ENCODE measurements at regions not wholly inside any gene's neighbourhood (a gene's known extent, or its start where the extent isn't known, plus 50 kb on each side); places are given as distances from the start of the nearest gene placed in this dataset.
"Not testable (repeated sequence)": the region's sequence is repeated elsewhere in the genome, so short reads cannot be mapped to it uniquely, and the experiment has no call there.

DNA sequence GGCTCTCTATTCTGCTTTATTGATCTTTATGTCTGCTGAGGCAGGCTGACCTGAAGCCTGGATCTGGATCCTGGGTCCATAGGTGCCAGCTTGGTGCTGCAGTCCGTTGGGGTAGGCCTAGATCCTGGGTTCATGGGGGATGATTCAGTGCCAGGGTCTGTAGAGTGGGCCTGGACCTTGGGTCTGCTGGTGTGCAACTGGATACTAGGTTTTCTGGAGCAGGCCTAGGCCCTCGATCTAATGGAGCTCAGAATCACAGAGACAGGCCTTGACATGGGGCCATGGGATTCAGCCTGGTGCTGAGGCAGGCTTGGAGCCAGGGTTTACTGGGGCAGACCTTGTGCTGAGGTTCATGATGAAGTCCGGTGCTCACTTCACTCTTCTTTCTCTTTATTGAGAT, 358.6 kb downstream of the TEX13C start:
- DNase-seq (ENCODE audit: low spot score): no peak

DNA sequence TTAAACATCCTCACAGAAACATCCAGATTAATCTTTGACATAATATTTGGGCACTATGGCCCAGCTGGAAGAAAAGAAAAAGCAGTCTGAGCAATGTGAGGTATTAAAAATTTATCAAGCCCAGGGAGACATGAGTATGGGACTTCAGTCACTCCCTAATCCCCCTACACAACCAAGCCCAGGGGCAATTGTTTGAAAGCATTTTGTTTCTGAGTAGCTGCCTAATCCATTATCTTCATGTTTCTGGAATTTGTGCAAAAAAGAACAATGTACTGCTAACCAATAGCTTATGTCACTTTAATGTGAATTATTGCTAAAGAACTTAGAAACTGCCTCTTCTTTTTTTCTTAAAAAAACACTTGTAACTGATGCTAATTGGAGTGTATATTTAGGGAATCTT, 360.7 kb downstream of the TEX13C start:
- no peak for DNase-seq (ENCODE audit: low spot score)

DNA sequence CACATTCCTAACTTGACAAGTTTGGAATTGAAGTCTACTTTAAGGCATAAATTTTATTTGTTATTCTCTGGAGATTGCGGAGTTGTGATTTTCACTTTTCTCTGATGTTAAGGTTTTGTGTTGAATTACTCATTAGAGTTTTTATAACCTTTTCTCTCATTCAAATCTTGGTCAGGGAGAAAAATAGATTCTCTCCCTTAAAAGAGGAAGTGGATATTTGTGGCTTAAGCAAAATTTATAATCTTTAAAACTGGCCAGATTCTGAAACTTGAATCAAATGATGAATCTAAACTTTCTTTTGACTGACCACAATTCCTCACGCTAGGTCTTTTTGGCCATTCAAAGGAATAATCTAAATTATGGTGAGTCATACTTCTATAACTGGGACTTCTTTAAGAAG, 361.4 kb downstream of the TEX13C start:
- no peak for DNase-seq (ENCODE audit: low spot score)

DNA sequence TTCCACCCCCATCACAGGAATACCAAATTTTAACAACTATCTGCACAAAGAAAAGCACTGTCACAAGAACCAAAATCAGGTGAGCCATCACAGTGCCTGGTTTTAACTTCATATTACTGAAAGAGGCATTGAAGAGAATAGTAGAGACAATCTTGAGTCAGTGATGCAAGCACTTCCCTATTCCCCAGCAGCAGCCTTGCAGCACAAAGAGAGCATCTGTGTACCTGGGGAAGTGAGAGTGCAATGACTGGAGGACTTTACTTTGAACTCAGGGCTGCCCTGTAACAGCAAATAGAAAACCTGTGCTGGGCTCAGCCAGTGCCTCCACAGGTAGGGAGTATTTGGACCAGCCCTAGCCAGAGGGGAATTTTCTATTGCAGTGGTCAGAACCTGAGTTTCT, 361.8 kb downstream of the TEX13C start:
- DNase-seq (ENCODE audit: low spot score): no peak

DNA sequence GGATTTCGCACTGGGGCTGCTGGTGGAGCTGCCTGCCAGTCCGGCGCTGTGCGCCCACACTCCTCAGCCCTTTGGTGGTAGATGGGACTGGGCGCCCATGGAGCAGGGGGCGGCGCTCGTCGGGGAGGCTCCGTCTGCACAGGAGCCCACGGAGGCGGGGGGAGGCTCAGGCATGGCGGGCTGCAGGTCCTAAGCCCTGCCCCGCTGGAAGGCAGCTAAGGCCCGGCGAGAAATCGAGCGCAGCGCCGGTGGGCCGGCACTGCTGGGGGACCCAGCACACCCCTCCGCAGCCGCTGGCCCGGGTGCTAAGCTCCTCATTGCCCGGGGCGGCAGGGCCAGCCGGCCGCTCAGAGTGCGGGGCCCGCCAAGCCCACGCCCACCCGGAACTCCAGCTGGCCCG, 370.9 kb downstream of the TEX13C start:
- DNase-seq (ENCODE audit: low spot score): not testable (repeated sequence)

DNA sequence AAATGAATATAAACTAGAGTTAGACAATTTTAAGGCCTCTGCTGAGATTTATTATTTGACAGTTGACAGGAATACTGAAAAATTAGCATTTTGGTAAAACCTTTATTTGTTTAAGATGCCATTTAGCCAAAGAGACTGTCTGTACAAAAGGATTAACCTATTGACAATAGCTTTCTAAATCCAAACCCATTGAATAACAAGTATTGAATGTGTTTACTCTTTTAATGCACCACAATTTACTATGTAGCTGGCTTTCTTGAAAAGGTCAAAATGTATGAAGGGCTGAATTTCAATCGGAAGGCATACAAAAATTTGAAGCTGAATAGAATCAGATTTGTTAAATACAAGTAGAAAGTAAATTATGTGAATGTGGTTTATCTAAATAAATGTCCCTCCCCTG, 374.5 kb downstream of the TEX13C start:
- DNase-seq (ENCODE audit: low spot score): no peak

DNA sequence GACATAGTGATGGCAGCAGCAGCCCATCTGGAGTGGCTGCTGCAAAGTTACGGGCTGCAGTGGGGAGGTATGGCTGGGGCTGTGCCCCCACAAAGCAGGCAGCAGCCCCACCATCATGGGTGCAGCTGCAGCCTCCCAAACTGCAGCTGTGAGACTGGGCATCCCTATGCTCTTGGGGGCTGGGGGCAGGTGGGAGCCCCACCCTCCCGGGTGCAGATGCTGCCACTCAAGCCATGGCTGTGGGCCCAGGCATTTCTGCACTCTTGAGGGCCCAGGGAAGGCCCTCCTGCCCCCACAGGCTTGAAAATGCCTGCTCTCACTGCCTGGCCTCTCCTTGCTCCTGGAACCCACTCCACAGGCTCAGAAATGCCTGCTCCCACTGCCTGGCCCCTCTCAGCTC, 389.4 kb downstream of the TEX13C start:
- DNase-seq (ENCODE audit: low spot score): no peak

DNA sequence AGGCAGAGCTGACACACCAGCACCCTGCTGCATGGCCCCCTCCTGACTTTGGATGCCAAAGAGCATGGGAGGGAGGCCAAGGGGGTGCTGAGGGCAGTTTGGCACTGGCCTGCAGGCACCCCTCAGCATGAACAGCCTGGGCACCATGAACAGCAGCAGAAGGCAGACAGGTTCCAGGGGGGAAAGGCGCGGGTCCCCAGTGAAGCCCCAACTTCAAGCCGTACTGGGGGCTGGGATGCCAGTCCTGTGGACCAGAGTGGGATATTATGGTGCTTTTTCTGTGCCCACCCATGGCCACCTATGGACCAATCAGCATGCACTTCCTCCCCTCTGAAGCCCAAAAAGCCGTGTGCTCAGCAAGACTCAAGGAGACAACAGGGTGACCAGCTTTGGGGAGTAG, 389.9 kb downstream of the TEX13C start:
- no peak for DNase-seq (ENCODE audit: low spot score)

DNA sequence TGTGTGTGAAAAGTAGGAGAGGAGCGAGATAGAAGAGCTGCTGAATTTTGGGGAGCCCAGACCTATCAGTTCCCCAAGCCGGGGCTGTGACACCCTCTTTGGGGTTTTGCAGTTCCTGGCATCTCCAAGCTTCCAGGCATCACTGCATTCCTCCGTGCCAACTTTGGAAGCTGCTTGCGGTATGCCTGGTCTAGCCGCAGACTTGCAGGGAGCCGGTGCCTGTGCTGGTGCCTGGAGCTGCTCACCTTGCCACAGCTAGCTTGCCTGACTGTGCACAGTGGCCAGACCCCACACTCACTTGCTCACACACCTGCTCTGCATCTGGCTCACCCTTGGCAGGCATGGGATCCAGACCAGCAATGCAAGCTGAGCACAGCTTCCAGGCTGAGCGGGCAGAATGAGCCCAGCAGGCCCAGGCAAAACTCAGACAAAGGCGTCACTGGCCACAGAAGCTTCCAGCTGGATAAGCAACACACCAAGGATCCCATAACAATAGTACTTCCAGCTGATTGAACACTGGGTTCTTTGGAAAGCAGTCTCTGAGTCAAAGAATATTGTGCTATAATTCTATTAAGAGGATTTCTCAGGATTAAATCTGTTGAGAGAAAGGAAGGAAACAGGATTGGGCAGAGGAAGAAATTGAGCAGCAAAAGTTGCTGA, 390.9 kb downstream of the TEX13C start:
- DNase-seq (ENCODE audit: low spot score): no peak

DNA sequence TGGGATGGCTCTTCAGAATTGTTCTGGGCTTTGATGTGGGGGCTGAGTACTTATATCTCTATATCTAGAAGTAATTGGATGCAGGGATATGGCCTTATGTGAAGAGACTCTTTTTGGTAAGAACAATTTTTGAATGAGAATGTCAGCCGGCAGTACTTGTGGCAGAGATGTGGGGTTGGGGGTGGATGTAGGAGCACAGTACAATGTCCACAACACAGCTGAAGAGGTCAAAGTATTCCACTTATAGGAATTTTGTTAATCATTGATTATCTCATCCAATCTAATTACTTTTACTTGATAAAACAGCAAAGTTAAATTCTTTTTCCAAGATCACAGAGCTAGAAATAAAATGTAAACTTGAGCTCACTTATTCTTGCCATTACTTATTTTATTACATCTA, 391.4 kb downstream of the TEX13C start:
- no peak for DNase-seq (ENCODE audit: low spot score)

DNA sequence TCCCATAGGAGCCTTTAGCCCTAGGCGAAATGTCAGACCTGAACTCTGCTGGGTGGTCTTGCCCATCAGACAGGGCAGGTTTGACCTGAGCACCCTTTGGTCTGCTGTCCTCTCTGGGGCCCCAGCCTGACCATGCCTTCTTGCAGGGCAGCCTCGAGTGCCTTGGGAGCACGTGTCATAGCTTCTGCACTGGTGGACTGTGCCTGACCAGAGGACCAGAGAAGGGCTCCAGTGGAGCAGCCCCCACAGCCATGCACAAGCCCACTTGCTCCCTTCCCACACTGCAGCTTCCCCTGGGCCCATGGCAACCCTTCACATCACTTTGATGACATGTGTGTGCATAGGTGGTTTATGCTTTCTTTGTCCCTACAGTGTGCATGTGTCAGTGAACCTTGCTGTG, 394.0 kb downstream of the TEX13C start:
- no peak for DNase-seq (ENCODE audit: low spot score)

DNA sequence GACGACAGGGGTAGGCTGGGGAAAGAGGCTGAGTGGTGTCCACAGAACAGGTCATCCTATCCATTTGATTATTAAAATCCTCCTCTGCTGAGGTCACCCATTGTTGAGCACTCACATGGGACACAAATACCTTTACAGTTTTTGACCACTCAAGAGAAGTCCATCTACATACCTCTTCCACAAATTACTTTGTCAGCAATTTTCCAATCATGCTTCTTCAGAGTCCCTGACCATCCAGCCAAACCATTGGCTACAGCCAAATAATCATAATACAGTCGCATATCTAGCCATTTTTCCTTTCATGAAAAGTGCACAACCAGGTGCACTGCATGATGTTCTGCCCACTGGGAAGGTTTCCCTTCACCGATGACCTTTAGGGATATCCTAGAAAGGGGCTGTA, 407.4 kb downstream of the TEX13C start:
- DNase-seq (ENCODE audit: low spot score): no peak

DNA sequence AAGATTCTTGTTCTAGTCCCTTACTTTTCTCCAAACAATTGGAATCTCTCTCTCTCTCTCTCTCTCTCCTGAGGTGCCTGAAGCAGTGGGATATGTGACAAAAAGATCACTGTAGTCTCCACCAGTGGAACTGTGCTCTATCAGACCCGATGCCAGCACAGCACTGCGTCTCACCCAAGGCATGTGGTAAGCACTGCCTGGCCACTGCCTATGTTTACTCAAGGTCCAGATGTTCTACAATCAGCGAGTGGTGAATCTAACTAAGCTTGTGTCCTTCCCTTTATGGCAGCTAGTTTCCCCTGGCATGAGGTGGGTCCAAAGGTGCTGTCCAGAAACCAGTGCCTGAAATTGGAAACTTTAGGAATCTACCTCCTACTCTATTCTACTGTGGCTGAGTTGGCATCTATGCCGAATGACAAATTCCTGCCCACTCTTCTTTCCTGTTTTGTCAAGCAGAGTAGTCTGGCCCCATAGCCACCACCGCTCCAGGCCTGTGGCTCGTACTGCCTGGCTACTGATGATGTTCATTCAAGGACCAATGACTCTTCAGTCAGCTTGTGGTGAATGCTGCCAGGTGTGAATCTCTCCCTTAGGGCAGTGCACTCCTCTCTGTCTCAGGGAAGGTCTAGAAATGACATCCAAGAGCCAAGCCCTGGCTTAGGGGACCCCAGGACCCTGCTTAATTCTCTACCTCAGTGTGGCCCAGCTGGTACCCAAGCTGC, 416.5 kb downstream of the TEX13C start:
- DNase-seq (ENCODE audit: low spot score): no peak

DNA sequence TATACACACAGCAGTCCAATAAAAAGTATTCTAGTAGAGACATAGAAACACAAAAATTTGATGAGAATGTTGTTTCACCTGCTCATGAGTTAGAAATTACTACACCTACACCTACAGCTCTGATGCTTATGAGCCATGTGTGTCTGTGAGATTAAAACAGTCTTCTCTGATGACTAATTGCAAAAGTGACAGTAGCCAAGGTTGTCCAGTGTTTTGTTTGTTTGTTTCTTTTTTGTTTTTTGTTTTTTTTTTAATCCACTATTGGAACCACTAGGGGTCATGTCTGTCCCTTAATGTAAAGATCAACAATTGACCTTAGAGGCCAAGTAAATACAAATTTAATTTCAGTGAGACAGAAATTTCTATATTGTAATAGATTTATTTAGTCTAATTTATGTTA, 423.1 kb downstream of the TEX13C start:
- DNase-seq (ENCODE audit: low spot score): no peak

DNA sequence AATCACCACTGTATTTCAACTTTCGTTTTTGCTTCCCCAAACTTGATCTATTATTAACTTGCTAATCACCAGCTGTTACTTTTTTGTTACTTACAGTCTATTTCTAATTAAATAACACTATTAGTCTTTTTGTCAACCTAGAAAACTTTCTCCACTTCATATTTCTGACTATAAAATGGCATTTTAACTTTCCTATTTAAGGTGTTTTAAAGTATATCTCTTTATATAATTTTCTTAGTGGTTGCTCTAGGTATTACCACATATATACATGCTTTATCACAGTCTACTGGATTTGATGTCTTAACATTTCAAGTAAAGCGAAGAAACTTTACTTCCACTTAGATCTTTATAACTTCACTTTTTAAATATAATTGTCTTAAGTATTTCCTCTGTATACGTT, 421.2 kb downstream of the DCAF12L2 start:
- DNase-seq (ENCODE audit: low spot score): no peak

DNA sequence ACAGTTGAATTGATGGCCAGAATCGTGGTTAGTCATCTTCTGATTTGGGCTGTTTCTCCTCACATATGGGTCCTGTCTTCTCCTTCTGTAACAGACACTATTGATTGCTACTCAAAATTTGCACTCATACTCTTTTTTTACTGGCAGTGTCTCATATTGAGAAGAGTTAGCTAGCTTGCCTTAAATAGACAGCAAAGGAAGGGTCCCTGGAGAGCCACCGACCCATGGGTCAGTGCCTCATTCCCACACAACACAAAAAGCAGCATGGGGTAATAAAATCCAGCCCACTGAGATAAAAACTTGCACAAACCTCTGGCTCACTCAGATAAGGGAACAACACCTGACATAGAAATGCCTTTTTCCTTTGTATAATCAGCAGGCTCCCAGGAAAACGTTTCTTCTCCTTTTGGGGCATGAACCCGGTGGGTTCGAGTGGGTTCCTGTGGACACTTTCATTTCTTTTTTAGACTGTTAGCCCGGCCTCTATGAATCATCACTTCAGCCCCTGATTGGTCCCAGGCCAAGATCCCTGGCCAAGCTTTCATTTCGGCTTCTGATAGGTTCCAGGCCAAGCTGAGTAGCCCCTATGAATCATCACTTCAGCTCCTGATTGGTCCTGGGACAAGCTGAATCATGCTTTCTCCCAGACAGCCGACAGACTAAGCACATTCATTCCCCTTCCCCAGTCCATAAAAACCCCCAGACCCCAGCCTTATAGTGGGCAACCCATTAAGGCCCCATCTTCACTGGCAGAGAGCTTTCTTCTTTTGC, 408.1 kb downstream of the DCAF12L2 start:
- DNase-seq (ENCODE audit: low spot score): no peak

DNA sequence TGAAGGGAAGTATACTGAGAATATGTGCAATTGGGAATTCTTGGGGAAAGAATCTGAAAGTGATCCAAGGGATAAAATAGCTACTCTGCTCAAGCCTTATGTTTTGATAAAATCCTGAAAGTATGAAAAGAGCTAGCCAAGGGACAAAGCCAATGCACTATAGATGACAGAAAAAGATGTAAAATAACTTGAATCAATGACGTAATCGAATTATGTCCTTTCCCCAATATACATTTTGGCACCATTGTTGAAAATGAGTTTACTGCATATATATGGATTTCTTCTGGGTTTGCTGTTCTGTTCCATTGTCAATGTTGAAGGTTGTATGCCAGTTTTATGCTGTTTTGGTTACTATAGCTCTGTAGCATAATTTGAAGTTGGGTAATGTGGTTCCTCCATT, 407.3 kb downstream of the DCAF12L2 start:
- no peak for DNase-seq (ENCODE audit: low spot score)

DNA sequence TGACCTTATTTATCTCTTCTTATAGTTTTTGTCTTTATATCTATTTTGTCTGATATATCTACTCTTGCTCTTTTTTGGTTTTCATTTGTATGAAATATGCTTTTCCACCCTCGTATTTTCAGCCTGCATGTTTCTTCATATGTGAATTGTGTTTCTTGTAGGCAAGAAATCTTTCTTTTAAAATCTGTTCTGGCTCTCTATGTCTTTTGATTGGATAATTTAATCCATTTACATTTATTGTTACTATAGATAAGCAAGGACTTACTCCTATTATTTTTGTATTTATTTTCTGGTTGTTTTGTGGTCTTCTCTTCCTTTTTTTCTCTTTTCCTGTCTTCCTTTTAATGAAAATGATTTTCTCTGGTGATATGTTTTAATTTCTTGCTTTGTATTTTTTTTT, 403.1 kb downstream of the DCAF12L2 start:
- DNase-seq (ENCODE audit: low spot score): no peak

DNA sequence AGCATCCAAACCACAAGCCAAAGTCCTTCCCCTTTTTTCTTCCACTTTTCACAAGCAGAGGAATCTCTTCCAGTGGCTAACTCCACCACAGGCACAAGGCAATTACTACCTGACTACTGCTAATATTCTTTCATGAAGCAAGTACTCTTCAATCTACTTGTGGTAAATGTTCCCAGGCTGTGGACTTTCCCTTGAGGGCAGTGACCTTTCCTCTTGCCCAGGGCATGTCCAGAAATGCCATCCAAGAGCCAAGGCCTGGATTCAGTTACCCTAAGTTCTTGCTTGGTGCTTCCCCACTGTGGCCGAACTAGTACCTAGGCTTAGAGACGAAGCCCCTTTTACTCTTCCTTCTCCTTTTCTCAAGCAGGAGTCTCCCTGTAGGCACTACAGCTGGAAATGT, 400.7 kb downstream of the DCAF12L2 start:
- DNase-seq (ENCODE audit: low spot score): no peak

DNA sequence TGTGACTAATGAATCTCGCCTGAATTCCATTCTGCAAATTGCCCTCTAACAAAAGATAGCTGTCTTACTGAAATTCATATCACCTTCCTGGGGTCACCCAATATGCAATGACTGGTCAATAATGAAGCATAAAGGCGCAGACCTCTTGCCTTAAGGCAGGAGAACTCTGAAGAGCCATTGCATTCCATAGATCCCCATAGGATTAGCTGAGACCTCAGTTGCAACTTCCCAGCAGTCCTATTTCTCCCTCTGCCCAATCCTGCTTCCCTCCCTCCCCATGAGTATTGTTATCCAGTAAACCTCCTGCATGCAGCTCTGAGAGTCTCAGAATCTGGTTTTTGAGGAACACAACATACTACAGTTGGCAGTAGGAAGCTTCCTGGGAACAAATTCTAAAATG, 396.5 kb downstream of the DCAF12L2 start:
- DNase-seq (ENCODE audit: low spot score): no peak

DNA sequence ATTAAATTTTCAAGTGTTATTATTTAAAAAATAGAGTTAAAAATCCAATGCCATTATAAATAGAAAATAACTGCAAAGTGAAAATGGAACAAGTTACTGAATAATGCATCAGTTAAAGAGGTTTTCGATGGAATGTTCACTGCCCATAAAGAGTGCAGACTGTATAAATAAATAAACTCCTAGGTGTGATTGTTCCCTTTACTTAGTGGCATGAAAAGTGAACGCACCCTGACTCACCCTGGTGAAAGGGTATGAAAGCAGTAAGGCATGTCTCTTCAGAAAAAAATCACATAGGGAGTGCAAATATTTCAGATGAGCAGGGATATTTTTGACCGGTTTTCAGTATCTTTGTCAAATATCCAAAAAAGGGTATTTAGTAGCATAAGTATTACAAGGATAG, 387.8 kb downstream of the DCAF12L2 start:
- no peak for DNase-seq (ENCODE audit: low spot score)

DNA sequence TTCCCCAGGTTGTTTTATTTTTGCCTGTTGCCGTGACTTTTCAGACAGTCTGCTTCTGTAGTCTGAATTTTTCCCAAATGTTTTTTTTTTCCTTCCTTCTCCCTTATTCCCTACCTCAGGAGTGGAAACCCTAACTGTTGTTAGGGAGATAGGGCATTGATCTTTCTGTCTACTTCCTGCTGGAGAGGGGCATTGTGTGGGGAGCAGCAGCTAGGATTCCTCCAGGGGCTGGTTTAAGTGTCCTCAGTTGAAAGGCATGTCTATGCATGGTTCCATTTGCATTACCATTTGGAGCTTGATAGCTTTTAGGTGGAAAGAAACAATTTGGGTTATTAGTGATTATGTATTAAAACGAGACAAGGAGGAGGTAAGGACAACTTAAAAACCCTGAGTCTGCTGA, 383.9 kb downstream of the DCAF12L2 start:
- no peak for DNase-seq (ENCODE audit: low spot score)

DNA sequence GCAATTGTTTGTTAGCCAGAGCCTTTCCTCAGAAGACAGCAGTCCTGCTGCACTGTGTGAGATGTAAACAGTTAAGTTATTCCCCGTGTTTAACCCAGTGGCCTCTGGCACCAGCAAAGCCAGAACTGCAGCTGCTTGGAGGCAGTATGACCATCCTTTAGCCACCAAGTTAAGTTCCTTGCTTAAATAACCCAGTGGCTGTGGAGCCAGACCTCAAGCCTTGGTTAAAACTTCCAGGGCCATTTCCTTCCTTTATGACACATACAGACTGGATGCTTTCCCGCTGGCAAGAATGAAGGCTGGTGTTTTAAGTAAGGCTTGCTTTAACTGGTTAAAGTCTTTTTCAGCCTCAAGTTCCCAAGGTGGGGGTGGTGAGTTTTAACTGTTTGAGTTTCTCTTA, 379.8 kb downstream of the DCAF12L2 start:
- DNase-seq (ENCODE audit: low spot score): no peak
